ENCODE measurements at regions not wholly inside any gene's neighbourhood (a gene's known extent, or its start where the extent isn't known, plus 50 kb on each side); places are given as distances from the start of the nearest gene placed in this dataset.

DNA sequence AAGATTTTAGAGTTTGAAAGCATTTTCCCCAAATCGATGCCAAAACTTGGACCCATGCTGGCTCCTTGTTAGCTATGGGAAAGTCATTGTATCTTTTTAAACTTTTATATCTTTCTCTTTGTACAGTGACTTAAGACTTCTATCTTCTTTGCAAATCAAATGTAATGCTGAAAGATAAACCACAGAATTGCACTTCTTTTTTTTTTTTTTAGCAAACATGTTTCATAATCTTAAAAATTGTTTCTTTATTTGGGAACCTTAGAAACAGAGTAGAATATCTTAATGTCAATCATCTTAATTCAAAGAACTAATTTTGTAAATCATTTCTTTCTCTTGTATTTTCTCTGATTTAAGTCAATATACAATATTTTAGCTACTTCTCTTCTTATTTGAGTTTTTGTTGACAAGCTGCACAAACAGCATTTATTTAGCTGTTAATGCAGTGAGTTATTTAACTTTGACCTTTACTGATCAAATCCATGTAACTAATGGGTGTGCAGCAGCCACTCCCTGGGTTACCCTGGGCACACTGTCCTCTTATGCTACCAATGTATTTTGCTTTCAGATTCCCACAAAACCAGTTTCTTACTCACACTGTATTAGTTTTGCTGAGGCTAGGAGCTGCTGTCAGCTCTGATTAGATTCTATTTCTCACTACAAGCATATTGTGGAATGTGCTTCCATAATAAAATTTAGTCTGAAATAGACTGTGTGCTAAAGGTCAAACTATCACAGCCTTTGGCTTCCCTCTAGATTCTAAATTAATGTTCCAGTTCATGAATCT, 279.6 kb downstream of the ADGB start:
- TF ChIP-seq EZH2 (IDR thresholded peaks at IDR 0.05; ENCODE audit: borderline replicate concordance) (no peak), EZH2phosphoT487 (IDR thresholded peaks at IDR 0.05; ENCODE audit: low read depth, severe bottlenecking, unreplicated experiment) (no peak)
- TF ChIP-seq, protein P1, sequence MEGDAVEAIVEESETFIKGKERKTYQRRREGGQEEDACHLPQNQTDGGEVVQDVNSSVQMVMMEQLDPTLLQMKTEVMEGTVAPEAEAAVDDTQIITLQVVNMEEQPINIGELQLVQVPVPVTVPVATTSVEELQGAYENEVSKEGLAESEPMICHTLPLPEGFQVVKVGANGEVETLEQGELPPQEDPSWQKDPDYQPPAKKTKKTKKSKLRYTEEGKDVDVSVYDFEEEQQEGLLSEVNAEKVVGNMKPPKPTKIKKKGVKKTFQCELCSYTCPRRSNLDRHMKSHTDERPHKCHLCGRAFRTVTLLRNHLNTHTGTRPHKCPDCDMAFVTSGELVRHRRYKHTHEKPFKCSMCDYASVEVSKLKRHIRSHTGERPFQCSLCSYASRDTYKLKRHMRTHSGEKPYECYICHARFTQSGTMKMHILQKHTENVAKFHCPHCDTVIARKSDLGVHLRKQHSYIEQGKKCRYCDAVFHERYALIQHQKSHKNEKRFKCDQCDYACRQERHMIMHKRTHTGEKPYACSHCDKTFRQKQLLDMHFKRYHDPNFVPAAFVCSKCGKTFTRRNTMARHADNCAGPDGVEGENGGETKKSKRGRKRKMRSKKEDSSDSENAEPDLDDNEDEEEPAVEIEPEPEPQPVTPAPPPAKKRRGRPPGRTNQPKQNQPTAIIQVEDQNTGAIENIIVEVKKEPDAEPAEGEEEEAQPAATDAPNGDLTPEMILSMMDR (IDR thresholded peaks at IDR 0.05; ENCODE audit: poor library complexity), result no peak
- H3K27me3 ChIP-seq, result no peaks in the 10 kb centered on the region
- no peaks in the 10 kb centered on the region for H3K9me2 ChIP-seq (replicated peaks; ENCODE audit: insufficient read depth)
- no peaks in the 10 kb centered on the region for H4K20me1 ChIP-seq (ENCODE audit: insufficient read depth, poor library complexity, severe bottlenecking)
- H2AFZ ChIP-seq, result no peak overlapping the region
- H3K27ac ChIP-seq, result no peak overlapping the region
- no peak overlapping the region for H3K4me3 ChIP-seq
- no peak for DNase-seq (ENCODE audit: low spot score)
- H3K9me3 ChIP-seq (ENCODE audit: low read depth), result no peaks in the 10 kb centered on the region
- no peak overlapping the region for H3K4me2 ChIP-seq
- peaks cover 9% of the 10 kb centered on the region for H3K4me1 ChIP-seq (ENCODE audit: insufficient read depth)
- WGBS (ENCODE audit: low lambda C conversion rate, missing lambda C conversion rate), result 90% methylated on average over 1 of the region's 1 CpG
- no peaks in the 10 kb centered on the region for H3K79me2 ChIP-seq
- H3K36me3 ChIP-seq (replicated peaks; ENCODE audit: insufficient read depth, low read depth), result no peaks in the 10 kb centered on the region

DNA sequence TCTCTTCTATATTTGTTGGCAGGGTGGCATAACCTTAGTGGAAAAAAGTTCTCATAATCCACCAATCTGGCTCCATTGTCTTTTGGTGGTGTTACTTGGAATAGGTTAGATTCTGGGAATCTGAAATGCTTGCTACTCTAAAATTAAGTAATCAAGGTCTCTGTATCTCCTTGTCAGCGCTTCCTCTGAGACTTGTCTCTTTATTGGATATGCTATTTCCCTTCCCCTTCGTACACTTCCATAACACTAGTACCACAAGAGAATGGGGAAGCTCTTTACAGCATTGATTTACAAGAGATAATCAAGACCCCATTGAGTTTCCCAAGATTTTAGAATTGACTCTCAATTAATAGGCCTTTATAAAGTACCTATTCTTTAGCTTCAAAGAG, 280.2 kb downstream of the ADGB start:
- H3K79me2 ChIP-seq, result no peaks in the 10 kb centered on the region
- WGBS (ENCODE audit: low lambda C conversion rate, missing lambda C conversion rate), result 96% methylated on average over 2 of the region's 2 CpGs
- TF ChIP-seq EZH2phosphoT487 (IDR thresholded peaks at IDR 0.05; ENCODE audit: low read depth, severe bottlenecking, unreplicated experiment), result no peak
- TF ChIP-seq, protein P1 (IDR thresholded peaks at IDR 0.05; ENCODE audit: poor library complexity), result no peak
- TF ChIP-seq EZH2 (IDR thresholded peaks at IDR 0.05; ENCODE audit: borderline replicate concordance), result no peak
- no peak overlapping the region for H2AFZ ChIP-seq
- H3K36me3 ChIP-seq (replicated peaks; ENCODE audit: insufficient read depth, low read depth), result no peaks in the 10 kb centered on the region
- peaks cover 9% of the 10 kb centered on the region for H3K4me1 ChIP-seq (ENCODE audit: insufficient read depth)
- H4K20me1 ChIP-seq (ENCODE audit: insufficient read depth, poor library complexity, severe bottlenecking), result no peaks in the 10 kb centered on the region
- no peak overlapping the region for H3K4me3 ChIP-seq
- H3K9me3 ChIP-seq (ENCODE audit: low read depth), result no peaks in the 10 kb centered on the region
- H3K27ac ChIP-seq, result no peak overlapping the region
- H3K4me2 ChIP-seq, result no peak overlapping the region
- no peak for DNase-seq (ENCODE audit: low spot score)
- H3K27me3 ChIP-seq, result no peaks in the 10 kb centered on the region
- no peaks in the 10 kb centered on the region for H3K9me2 ChIP-seq (replicated peaks; ENCODE audit: insufficient read depth)

DNA sequence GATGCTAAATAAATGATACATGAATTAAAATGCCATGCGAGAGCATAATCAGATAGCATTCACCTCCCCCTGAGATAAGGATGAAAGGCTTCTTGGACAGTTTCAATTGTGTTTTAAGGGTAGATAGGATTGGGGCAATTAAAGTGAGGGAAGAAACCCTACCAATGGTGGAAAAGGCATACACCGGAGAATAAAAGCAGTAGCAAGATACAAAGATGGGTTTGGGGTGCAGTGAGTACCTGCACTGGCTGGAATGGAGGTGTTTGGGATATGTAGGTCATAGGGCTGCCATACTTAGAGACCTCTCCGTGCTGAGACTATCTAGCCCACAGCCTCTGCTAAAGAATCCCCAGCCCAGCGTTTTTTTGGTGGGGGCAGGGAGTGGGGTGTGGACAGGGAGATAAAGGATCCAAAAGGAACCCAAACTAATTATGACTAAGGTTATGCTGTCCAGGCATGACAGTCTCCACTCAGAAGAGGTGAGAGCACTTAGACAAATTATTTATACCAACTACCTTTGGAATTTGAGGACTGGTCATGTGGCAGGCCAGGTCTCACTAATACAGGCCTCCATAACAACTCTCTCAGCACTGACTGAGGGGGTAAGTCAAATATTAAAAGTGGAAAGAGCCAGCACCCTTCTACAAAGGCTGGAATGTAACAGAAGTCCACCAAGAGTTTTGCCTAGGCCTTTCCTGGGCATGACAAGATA, 280.8 kb downstream of the ADGB start:
- no peaks in the 10 kb centered on the region for H3K79me2 ChIP-seq
- DNase-seq (ENCODE audit: low spot score), result no peak
- H3K4me2 ChIP-seq, result no peak overlapping the region
- WGBS (ENCODE audit: low lambda C conversion rate, missing lambda C conversion rate), result 79% methylated on average over 4 of the region's 4 CpGs
- no peak overlapping the region for H3K27ac ChIP-seq
- no peaks in the 10 kb centered on the region for H4K20me1 ChIP-seq (ENCODE audit: insufficient read depth, poor library complexity, severe bottlenecking)
- H3K4me1 ChIP-seq (ENCODE audit: insufficient read depth), result peaks cover 9% of the 10 kb centered on the region
- H3K9me3 ChIP-seq (ENCODE audit: low read depth), result no peaks in the 10 kb centered on the region
- TF ChIP-seq EZH2 (IDR thresholded peaks at IDR 0.05; ENCODE audit: borderline replicate concordance) (no peak), EZH2phosphoT487 (IDR thresholded peaks at IDR 0.05; ENCODE audit: low read depth, severe bottlenecking, unreplicated experiment) (no peak)
- TF ChIP-seq, protein P1 (IDR thresholded peaks at IDR 0.05; ENCODE audit: poor library complexity), result no peak
- H3K9me2 ChIP-seq (replicated peaks; ENCODE audit: insufficient read depth), result no peaks in the 10 kb centered on the region
- H3K4me3 ChIP-seq, result no peak overlapping the region
- no peaks in the 10 kb centered on the region for H3K36me3 ChIP-seq (replicated peaks; ENCODE audit: insufficient read depth, low read depth)
- H2AFZ ChIP-seq, result no peak overlapping the region
- no peaks in the 10 kb centered on the region for H3K27me3 ChIP-seq

All from hepatocyte (in vitro differentiated cells).